Endothelial cell of hepatic sinusoid (primary cell): ENCODE measurements at regions not wholly inside any gene's neighbourhood (a gene's known extent, or its start where the extent isn't known, plus 50 kb on each side); places are given as distances from the start of the nearest gene placed in this dataset.

Source experiments
- in situ Hi-C: cut with HindIII; loops from 2 replicates; pipeline ENCODE4 v1.10.0; 2017; ENCODE audit warnings: low sequenced_read_pairs

DNA sequence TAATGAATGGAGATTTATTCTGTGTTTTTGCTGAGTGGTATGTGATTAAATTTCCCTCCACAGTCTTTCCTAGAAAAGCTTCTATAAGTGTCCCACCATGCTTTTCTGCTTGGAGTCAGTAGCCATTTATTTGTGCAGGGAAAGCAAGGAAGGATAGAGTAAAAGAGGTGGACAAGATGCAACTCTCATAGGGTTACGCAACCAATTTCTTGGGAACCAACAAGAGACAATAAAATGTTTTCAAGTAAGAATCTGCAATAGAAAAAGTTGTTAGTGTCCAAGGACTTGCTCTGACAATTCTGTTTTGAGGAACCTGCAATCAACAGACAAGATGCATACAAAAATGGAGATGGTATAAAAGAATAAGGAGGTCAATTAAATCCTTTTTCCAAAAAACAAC is 153.8 kb upstream of the MITF start:
- in situ Hi-C loops, result no loop called here

DNA sequence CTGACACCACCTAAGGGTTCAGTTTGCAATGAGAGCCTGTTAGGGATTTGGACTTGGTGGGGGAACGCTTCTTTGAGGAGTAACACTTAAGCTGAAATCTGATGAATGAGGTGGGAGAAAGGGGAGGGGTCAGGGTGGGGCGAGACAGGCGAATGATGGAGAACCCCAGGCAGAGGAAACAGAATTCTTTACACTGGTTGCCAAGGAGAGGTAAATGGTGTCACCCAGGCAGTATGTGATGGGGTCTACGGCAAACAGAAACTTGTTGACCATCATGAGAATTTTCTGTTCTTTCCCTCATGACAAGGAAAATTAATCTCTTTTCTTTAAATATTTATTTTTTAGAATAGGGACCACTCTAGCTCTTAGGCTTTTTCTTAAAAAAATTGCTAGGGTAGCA is 157.2 kb upstream of the MITF start:
- in situ Hi-C loops, result no loop called here

DNA sequence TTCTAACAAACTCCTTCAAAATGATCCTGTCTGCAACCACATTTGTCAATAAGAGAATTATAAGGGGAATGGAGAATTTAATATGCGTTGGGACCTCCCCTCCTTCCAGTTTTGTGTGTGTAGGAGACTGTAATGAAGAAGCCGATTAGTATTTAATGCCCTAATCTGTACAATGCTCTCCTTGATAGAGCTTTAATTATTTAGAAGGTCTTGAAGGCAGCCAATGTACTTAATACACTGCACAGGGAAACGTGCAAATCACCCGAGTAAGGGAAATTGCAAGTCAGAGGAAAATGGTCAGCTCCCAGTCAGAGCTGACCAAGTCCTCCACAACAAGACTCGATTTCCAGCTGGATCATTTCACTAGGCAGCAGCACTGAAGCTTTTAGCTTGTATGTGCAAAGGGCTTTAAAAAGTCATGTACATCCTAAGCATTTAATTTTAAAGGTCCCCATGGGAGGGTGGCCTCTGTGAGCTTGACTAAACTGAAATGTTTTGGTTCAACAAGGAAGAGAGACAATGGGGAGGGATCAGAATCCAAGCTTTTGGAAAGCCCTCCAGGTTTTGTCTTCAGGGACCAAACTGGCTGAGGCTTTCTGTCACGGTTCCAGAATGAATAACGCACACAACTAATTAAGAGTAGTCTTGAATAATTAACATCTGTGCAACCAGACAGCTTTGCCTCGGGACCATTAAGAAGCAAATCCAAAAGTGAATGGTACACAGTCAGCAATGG is 159.8 kb upstream of the MITF start:
- in situ Hi-C loops, result loop anchor here (5.0 kb wide), 1 partner anchor 82 kb away; no protein-coding TSS in a partner anchor

DNA sequence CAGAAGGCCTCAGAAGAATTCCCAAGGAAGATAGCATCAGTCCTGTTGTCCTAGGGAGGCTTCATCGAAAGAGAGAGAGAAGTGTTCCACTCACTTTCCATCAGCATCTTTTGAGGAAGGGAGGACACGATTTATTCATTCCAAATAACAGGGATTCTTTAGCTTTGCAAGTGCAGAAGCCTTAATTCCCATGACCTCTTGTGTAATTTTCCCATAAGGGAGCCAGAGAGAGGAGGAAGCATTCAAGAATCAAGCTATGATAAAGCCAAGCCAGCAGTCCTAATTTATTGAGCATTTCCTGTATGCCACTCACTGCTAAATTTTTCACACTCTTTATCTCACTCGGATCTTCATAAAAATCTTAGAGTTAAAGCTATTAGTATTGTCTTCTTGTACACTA is 169.7 kb upstream of the MITF start:
- in situ Hi-C loops, result no loop called here

DNA sequence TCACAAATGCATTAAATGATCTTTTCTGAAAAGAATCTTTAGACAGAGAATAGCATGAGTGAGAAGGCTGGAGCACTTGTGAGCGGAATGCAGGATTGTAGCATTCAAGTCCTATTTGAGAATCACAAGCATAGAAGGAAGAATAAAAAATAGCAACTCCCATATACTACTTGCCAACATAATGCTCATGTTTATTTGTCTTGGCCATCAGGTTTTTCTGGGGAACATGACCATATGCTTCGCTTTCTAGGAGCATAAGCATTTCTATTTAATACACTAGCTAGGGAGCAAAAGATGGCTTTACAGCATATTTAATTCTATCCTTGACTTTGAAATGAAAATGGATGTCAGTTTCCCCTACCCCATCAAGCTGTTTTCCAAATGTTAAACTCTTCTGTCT is 170.3 kb upstream of the MITF start:
- in situ Hi-C loops, result no loop called here

DNA sequence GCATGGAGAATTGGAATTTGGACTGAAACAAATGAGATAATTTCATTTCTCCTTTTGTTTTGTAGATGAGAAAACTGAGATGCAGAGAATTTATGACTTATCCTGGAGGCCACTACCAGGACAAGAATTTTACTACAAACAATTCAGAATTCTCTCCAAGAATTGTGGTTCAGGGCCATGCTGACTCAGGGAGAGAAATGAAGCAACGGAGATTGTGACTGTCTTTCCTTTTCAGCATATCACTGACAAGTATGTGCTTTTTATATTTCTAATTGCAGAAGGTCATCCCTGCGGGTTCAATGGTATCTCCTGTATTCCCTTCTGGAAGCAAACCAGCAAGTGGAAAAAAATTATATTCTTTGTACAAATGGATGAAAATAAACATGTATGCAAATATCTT is 170.8 kb upstream of the MITF start:
- in situ Hi-C loops, result no loop called here

DNA sequence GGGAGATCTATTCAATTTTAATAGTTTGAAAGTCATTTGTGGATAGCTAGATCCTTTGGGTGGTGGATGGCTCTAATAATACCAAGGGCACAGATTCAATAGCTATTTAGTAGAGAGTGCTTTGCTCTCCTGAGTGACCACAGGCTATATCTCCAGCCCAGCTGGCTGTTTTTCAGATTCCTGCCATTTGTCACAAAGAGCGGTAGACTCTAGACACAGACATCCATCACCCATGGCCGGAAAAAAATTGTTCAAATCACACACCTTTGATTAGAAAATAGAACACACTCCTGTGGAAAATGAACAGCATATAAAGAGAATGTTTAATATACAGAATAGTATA is 171.6 kb upstream of the MITF start:
- in situ Hi-C loops, result no loop called here

DNA sequence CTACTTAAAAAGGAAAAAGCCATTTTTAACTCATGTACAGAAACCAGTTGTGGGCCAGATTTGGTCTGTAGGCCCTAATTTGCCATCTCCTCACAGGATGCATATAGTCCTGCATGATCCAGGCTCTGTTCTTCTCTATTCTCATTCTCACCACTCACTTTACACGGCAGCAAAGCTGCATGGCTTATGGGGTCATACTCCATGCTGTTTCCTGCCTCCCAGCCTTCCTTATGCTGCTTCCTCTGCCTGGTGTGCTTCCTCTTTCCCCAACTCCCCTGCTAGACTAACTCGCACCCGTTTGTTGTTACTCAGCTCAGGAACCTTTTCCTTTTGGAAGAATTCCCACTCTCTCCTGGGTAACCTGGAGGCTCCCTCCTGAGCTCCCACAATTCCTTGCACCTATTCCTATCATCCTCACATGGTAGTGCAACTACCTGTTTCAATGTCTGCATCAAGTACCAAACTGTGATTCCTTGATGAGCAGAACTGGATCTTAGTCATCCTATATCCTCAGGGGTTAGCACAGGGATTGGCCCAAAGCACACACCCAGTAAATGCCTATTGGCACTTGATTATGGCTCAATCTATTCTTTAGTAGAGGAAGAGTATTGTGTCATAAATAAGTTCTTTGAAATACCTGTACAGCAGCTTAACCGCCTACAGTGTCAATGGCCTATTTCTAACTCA is 172.1 kb upstream of the MITF start:
- in situ Hi-C loops, result no loop called here

DNA sequence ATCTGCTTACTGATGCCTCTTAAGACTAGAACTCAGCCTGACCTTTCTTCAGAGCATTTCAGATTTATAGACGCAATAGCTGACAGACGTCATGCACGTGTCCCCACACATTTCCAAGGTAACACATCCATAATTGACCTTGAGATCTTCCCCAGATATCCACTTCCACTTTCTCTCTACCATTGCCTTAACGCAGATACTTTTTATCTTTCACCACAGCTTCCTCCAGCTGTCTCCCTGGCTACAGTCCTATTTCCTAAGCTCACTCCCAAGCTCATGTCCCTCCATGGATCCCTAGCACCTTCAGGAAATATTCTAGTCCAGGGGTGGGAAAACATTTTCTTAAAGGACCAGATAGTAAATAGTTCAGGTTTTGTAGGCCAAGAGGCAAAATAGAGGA is 173.0 kb upstream of the MITF start:
- in situ Hi-C loops, result no loop called here

DNA sequence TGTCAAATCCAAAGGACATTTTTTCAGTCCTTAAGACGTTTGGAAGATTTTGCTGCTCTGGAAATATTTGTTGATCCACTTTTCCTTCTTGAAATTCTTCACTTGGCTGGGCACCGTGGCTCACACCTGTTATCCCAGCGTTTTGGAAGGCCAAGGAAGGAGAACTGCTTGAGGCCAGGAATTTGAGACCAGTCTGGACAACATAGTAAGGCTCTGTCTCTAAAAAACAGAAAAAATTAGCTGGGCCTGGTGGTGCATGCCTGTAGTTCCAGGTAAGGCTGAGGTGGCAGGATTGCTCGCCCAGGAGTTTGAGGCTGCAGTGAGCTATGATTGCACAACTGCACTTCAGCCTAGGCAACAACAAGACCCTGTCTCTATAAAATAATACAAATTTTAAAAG is 173.9 kb upstream of the MITF start:
- in situ Hi-C loops, result no loop called here

DNA sequence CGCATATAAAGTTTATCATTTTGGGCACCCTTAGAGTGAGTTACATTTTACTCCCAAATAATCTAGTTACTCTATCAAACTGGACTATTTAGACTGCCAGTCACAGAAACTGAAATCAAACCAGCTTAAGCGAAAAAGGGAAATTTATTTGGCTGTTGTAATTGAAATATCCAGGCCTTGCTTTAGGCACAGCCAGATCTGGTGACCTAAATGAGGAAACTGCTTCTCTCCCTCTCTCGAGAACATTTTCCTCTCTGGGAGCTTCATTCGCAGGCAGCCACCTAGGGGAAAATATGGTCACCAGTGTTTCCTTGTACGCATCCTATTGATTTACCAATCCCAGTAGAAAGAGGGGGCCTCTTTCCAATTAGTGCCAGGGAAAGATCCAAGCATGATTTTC is 175.3 kb upstream of the MITF start:
- in situ Hi-C loops, result no loop called here

DNA sequence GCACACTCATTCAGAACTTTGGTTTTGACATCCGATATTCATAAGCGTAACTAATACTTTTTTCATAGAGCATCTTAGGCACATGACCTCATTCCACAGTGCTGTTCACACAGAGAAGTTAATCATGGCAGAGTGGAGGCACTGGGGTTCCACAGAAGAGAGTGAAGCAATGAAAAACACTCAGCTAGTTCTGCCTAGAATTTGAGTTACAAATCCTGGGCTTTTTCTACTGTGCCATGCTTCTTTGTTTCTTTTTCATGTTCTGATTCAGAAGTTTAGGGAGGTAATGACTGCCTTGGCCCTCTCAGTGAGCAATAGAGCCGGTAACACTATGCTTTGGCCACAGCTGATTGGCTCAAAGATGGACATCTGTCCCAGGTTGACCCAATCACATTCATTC is 176.1 kb upstream of the MITF start:
- in situ Hi-C loops, result no loop called here

DNA sequence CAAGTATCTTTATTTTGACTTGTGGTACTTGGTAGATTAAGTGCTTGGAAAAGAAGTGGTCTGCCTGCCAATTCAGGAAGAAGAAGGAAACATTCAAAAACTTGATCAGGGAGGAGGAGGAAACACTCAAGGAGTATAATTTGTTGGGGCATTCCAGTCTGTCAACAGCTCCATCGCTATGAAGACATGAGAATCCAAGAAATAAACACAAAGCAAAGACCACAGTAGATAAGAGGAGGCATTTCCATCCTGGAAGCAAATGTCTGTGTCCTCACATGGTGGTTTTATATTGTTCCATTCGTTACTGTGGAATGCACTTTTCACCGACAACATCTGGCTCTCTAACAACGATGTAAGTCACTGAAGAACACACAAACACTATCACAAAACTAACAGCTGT is 176.1 kb upstream of the FRMD4B start:
- in situ Hi-C loops, result no loop called here

DNA sequence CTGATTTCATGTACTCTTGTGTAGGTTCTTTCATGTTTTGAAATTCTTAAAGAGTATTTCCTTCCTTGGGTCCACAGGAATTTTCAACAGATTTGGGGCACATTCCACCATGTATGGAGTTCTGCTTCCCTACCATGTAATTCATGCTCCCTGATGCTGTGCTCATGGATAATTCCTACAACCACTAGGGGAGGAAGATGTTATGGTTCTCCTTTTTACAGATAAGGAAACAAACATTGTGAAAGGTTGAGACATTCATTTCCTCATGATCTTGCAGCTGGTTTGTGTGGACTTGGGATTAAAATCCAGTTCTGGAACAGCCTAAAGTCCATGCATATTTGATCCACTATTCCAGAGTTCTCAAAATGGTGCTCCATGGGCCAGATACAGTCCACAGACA is 174.9 kb upstream of the FRMD4B start:
- in situ Hi-C loops, result no loop called here

DNA sequence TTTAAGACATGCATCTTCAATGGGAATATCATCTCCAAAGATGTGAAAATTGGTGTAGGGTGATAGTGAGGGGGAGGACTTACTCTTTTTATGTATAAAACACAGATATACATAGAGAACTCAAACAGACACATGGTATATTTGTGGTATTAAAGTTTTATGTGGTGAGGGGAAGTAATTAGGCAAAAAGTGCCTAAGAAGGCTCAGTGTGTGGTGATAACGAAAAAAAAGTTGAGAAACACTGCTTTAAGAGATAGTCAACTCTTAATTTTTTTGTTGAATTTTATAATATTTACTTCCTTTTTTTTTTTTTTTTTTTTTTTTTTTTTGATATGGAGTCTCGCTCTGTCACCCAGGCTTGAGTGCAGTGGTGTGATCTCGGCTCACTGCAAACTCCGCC is 174.2 kb upstream of the FRMD4B start:
- in situ Hi-C loops, result no loop called here

DNA sequence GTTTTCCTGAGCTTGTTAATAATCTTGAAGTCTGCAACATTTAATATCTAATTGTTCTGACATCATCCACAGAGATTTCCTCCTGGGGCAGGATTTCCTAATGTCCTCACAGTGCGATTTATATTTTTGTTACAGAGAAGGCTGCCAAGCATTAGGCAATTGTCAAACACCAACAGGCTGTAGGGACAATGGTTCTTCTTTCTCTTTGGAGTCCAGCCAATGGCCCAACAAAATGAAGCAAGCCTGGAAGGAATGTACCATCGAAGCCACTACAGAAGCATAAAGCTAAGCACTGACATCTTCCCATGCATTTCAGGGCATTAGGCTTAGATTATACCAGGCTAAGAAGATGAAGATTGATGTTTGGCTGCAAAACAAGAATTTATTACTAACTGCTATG is 173.0 kb upstream of the FRMD4B start:
- in situ Hi-C loops, result no loop called here

DNA sequence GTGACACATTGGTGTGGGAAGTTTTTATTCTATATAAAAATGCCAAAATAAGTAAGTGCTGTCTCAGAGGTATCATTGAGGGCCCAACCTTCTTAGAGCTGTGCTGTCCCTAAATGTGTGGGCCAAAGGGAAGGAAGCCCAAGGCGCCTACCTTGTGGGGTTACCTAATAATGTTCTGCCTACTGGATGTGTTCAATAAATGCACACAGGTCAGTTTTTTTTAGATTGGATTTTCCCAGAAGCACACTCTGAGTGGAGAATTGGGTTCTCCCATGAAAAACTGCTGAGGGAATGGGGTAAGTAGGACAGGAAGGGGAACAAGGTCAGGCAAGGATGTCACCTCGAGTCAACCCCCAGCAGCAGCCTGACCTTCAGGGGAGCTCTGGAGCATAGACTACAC is 168.7 kb upstream of the FRMD4B start:
- in situ Hi-C loops, result no loop called here

DNA sequence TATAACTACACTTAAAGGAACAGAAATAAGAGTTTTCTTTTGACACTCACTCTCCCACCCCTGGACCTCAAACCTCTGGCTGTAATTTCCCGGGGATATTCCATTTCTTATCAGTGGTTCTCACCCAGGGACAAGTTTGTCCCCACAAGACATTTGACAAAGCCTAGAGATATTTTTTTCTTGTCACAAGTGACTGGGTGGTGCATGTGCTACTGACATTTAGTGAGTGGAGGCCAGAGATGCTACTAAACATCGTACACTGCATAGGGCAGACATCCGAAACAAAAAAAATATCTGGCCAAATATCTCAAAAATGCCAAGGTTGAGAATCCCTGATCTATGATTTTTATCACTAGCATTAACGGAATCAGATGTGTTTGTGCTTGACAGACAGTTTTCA is 168.0 kb upstream of the FRMD4B start:
- in situ Hi-C loops, result no loop called here

DNA sequence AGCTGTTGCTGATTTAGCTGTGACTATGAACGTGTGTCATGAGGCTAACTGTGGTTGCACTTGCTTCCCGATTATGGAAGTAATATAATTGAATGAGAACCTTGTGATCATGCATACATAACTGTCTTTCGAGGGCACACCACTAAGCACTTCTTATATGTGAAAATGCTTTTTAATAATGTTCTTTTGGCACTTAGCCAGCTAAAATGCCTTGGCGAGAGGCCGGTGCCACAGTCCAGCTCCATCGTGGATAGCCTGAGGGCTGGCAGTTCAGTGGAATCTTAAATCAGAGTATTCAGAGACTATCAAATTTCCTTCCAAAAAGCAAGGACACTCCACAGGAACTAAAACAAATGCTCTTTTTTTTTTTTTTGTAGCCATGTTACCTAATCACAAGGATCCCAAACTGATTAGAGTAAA is 161.6 kb upstream of the FRMD4B start:
- in situ Hi-C loops, result no loop called here

DNA sequence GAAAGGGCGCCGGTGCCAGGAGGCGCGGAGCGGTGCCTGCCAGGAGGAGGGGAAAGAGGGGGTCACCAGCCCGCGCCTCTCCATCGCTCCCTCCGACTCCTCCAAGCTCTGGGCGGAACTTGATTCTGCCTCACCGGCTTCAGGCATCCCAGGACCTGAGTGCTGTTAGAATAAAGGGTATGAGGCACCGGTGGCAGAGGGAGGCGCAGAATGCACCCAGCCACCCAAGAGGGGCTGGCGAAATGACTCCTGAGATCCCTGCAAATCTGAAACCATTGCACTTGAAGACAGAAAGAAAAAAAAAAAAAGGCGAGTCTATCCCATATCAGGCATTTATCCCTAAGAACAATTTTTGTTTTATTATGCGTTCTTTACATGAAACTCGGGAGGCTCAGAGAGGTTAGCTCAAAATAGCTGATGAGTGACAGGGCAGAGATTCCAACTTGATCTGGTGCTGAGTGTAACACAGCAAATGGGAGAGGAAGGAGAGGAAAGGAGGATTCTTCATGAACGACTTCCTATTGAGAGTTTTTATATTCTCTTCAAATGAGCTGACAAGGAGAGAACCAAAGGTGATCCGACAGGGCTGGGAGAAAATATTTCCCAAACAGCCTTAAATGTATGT is 157.0 kb upstream of the FRMD4B start:
- in situ Hi-C loops, result no loop called here

DNA sequence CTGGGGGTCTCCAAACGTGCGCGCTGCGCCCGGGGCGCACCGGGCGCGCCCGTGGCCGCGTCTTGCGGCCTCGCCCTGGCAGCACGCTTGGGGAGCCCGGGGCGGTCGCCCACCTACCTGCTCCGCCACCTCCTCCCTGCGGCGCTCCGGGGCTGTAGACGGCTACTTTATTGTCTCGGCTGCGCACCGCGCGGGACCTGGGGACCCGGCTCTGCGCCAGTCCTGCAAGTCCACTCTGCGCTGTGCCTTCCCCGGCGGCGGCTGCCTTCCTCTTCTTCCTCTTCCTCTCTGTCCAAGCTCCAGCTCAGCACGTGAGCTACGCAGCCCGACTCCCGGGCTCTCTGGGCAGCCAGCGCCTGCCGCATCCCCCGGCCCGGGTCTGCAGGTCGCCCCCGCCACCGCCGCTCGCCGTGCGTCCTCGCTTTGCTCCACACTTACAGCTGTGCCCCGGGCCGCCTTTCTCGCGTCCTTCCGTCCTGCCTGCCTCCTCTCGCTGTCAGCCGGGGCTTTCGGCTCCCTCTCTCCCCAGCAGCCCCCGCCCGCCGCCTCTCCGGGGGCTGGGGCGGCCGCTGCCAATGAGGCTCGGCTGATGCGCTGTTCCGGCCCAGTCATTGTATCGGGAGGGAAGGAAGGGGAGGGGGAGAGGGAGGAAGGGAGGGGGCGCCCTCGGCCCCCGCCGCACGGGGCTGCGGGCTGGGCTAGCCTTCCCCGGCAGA is 156.4 kb upstream of the FRMD4B start:
- in situ Hi-C loops, result no loop called here

DNA sequence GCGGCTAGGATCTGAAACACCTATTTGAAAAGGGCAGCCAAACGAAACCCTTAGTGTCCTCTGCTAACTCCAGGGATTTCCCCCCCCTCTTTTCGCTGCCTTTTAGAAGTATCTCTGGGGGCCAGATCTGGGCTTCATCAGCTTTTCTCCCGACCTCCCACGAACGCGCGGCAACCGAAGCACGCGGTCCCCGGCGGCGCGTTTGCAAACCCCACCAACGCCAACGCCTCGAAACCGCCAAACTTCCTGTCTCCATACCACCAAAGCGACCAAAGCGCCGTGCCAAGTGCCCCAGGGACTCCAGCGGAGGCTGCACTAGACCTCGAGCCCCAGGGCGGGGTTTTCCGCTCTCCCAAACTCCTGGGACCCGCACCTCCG is 155.8 kb upstream of the FRMD4B start:
- in situ Hi-C loops, result no loop called here
